HepG2 (cell line): ENCODE measurements at regions not wholly inside any gene's neighbourhood (a gene's known extent, or its start where the extent isn't known, plus 50 kb on each side); places are given as distances from the start of the nearest gene placed in this dataset.
"Not testable (repeated sequence)": the region's sequence is repeated elsewhere in the genome, so short reads cannot be mapped to it uniquely, and the experiment has no call there.

Experiments
- ATAC-seq: fragments of 200-7000 bp; cut with Tn5 transposase; 3 replicates; pipeline ENCODE4 v1.9.1; 2020; ENCODE audit warnings: mild to moderate bottlenecking, moderate library complexity
- BruUV-seq: library from RNA; stranded (reverse); fragments of 400-500 nt; replicated peaks from 2 replicates; lab custom pipeline; 2021; lab: Mats Ljungman, UMichigan
- CTCF ChIA-PET: fragments of 300-600 bp; formaldehyde crosslinking; extraction: SDS; loops from one replicate; lab custom pipeline; 2021; ENCODE audit warnings: low total read pairs, inconsistent platforms, low intra/inter-chr PET ratio; lab: Yijun Ruan, JAX
- POLR2A ChIA-PET: fragments of 350-600 bp; sonication (Branson Sonifier 250); formaldehyde crosslinking; loops from one replicate; lab custom pipeline; 2020; ENCODE audit warnings: antibody characterized with exemption, inconsistent platforms; lab: Yijun Ruan, JAX
- DNase-seq: peaks from one replicate; pipeline ENCODE4 v3.0.0-alpha.2; 2015; ENCODE audit warnings: low spot score
- FAIRE-seq: peaks from 3 replicates; lab custom pipeline; 2011; peaks lifted over from hg19 to GRCh38; lab: Jason Lieb, UNC
- H2AFZ ChIP-seq: one replicate; pipeline ENCODE4 v1.6.1; 2011; ENCODE audit warnings: low read length, inconsistent platforms
- H3K27ac ChIP-seq: fragments of 300-600 bp; 3 replicates; pipeline ENCODE4 v1.8.0; 2011; ENCODE audit warnings: mixed run types, mild to moderate bottlenecking, mixed read lengths, low read length, inconsistent platforms; ENCODE audit not compliant: insufficient read depth; ENCODE audit errors: extremely low read length
- H3K27me3 ChIP-seq, 2 experiments: fragments of 200-600 bp in 1 of 2; 2 replicates in 1 of 2; 3 replicates in 1 of 2; pipeline versions ENCODE4 v1.6.0 to v1.8.0; 2011; ENCODE audit warnings: low read length in 2 of 2, mild to moderate bottlenecking in 2 of 2, moderate library complexity in 2 of 2, inconsistent platforms in 1 of 2; ENCODE audit not compliant: insufficient read depth in 2 of 2, control insufficient read depth in 1 of 2
- H3K36me3 ChIP-seq, 2 experiments: fragments of 200-600 bp in 1 of 2; replicated peaks in 1 of 2; 2 replicates in 1 of 2; 3 replicates in 1 of 2; pipeline versions ENCODE4 v1.5.1 to v1.8.0; 2011; ENCODE audit warnings: low read length in 2 of 2, inconsistent platforms in 1 of 2; ENCODE audit not compliant: insufficient read depth in 2 of 2, control insufficient read depth in 1 of 2
- H3K4me1 ChIP-seq: 2 replicates; pipeline ENCODE4 v1.5.1; 2012; ENCODE audit warnings: low read length, inconsistent platforms; ENCODE audit not compliant: insufficient read depth
- H3K4me2 ChIP-seq: 2 replicates; pipeline ENCODE4 v1.6.0; 2011; ENCODE audit warnings: low read depth, low read length, inconsistent platforms
- H3K4me3 ChIP-seq, 3 experiments: fragments of 200-600 bp in 1 of 3; sonication (generic), shearing (Covaris generic) in 1 of 3; replicated peaks in 1 of 3; 2 replicates each; pipeline ENCODE4 v1.5.1; 2011 to 2016; ENCODE audit warnings: low read length in 3 of 3, inconsistent platforms in 2 of 3, low read depth in 2 of 3, mild to moderate bottlenecking in 2 of 3, control low read depth in 1 of 3, mixed read lengths in 1 of 3; ENCODE audit not compliant: insufficient read depth in 1 of 3
- H3K79me2 ChIP-seq: one replicate; pipeline ENCODE4 v1.6.1; 2011; ENCODE audit warnings: low read length, inconsistent platforms; ENCODE audit not compliant: insufficient read depth
- H3K9ac ChIP-seq: 2 replicates; pipeline ENCODE4 v1.6.0; 2011; ENCODE audit warnings: mild to moderate bottlenecking, low read depth, low read length, inconsistent platforms; ENCODE audit not compliant: insufficient read depth
- H3K9me3 ChIP-seq: 2 replicates; pipeline ENCODE4 v1.5.1; 2012; ENCODE audit warnings: mild to moderate bottlenecking, low read length
- H4K20me1 ChIP-seq: 2 replicates; pipeline ENCODE4 v1.6.0; 2011; ENCODE audit warnings: inconsistent platforms, mild to moderate bottlenecking, low read length, moderate library complexity; ENCODE audit not compliant: insufficient read depth
- ELF3 ChIP-seq: IDR thresholded peaks from 2 replicates; pipeline ENCODE4 v1.6.1; 2016; ENCODE audit warnings: missing genetic modification reagents, missing compliant biosample characterization
- FOXA1 ChIP-seq, 2 experiments: fragments of 450-650 bp in 1 of 2; sonication (generic) in 1 of 2; formaldehyde crosslinking in 1 of 2; IDR thresholded peaks; 2 replicates each; pipeline versions ENCODE4 v1.4.0 to v1.6.1; 2016 to 2020; ENCODE audit warnings: missing genetic modification reagents in 1 of 2
- KDM5B ChIP-seq: sonication (generic); formaldehyde crosslinking; IDR thresholded peaks from 2 replicates; pipeline ENCODE4 v1.4.0; 2020; ENCODE audit warnings: missing genetic modification reagents, mild to moderate bottlenecking, borderline replicate concordance
- SOX13 ChIP-seq, 3 experiments: fragments of 450-650 bp in 1 of 3; sonication (generic) in 1 of 3; formaldehyde crosslinking in 1 of 3; IDR thresholded peaks in 2 of 3; conservative IDR thresholded peaks in 1 of 3; 2 replicates each; pipeline versions ENCODE4 v1.5.0 to v1.6.1; 2016 to 2020; ENCODE audit warnings: antibody characterized with exemption in 1 of 3, mild to moderate bottlenecking in 1 of 3, missing compliant biosample characterization in 1 of 3, missing genetic modification reagents in 1 of 3, moderate library complexity in 1 of 3
- TEAD3 ChIP-seq: optimal IDR thresholded peaks from 2 replicates; pipeline ENCODE3; 2016; ENCODE audit warnings: borderline replicate concordance
- WGBS: methylation state at CpG from one replicate; pipeline ENCODE4 v1.1.6; 2017; ENCODE audit warnings: low lambda C conversion rate; 5-methylcytosine and 5-hydroxymethylcytosine counted together
- in situ Hi-C: cut with HindIII; loops from 2 replicates; pipeline ENCODE4 v1.10.0; 2017; ENCODE audit warnings: low pct_unique_long_range_greater_than_20kb; ENCODE audit not compliant: extremely low pct_ligation_motif_present
- intact Hi-C: fragments of 100-400 bp; cut with micrococcal nuclease; formaldehyde crosslinking; loops from one replicate; pipeline ENCODE4 v1.10.0; 2022; ENCODE audit not compliant: unreplicated experiment
- TF ChIP-seq, protein P1 (sequence below): IDR thresholded peaks from 2 replicates; pipeline ENCODE4 v1.4.0; 2020; ENCODE audit warnings: mild to moderate bottlenecking, missing genetic modification reagents
- TF ChIP-seq, protein P2 (sequence below): IDR thresholded peaks from 2 replicates; pipeline ENCODE4 v1.6.1; 2016; ENCODE audit warnings: low read depth
- TF ChIP-seq, protein P3 (sequence below): sonication (generic); formaldehyde crosslinking; IDR thresholded peaks from 2 replicates; pipeline ENCODE4 v1.9.0; 2022; ENCODE audit warnings: missing genetic modification reagents, mild to moderate bottlenecking, borderline replicate concordance

DNA sequence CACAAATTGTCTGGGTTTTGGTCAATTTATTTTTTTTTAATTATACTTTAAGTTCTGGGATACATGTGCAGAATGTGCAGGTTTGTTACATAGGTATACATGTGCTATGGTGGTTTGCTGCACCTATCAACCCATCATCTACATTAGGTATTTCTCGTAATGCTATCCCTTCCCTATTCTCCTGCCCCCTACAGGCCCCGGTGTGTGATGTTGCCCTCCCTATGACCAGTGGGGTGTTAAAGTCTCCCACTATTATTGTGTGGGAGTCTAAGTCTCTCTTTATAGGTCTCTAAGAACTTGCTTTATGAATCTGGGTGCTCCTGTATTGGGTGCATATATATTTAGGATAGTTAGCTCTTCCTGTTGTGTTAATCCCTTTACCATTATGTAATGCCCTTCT lies 104.4 kb downstream of the HNMT start:
- H4K20me1 ChIP-seq; H3K9me3 ChIP-seq; intact Hi-C loops; H3K4me3 ChIP-seq; FAIRE-seq; H3K4me2 ChIP-seq; H3K36me3 ChIP-seq; CTCF ChIA-PET; H3K9ac ChIP-seq; DNase-seq; ATAC-seq; H3K79me2 ChIP-seq; H3K27ac ChIP-seq; POLR2A ChIA-PET; H2AFZ ChIP-seq; H3K27me3 ChIP-seq; BruUV-seq; in situ Hi-C loops; TF ChIP-seq SOX13 (IDR thresholded peaks at IDR 0.05): not testable (repeated sequence)
- 69% methylated on average over 2 of the region's 2 CpGs for WGBS
- peaks cover 29% of the 10 kb centered on the region for H3K4me1 ChIP-seq
- 0 out of 4 replicates have a peak, but pooled peaks of 1 of the 2 experiments have one; percentile 6 for TF ChIP-seq SOX13 (CRISPR knock-in tag; conservative IDR thresholded peaks at IDR 0.05 in 1 of 2, IDR thresholded peaks at IDR 0.05 in 1 of 2)

DNA sequence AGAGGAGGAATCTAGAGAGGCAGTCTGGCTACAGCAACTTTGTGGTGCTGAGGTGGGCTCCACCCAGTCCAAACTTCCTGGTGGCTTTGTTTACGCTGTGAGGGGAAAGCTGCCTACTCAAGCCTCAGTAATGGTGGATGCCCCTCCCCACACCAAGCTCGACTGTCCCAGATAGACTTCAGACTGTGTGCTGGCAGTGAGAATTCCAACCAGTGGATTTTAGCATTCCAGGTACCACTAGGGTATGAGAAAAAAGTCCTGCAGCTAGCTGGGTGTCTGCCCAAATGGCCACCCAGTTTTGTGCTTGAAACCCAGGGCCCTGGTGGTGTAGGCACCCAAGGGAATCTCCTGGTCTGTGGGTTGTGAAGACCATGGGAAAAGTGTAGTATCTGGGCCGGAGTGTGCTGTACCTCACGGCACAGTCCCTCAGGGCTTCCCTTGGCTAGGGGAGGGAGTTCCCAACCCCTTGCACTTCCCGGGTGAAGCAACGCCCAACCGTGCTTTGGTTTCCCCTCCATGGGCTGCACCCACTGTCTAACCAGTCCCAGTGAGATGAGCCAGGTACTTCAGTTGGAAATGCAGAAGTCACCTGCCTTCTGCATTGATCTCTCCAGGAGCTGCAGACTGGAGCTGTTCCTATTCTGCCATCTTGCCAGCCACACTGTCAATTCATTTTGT lies 106.9 kb downstream of the HNMT start:
- intact Hi-C loops; BruUV-seq; H3K9me3 ChIP-seq; CTCF ChIA-PET; H3K27me3 ChIP-seq; H3K79me2 ChIP-seq; in situ Hi-C loops; FAIRE-seq; H3K9ac ChIP-seq; H3K27ac ChIP-seq; H2AFZ ChIP-seq; H3K36me3 ChIP-seq; H4K20me1 ChIP-seq; H3K4me3 ChIP-seq; TF ChIP-seq FOXA1 (IDR thresholded peaks at IDR 0.05): not testable (repeated sequence)
- peaks cover 29% of the 10 kb centered on the region for H3K4me1 ChIP-seq
- H3K4me2 ChIP-seq, result peak overlapping the region; percentile 46
- DNase-seq, result peak; percentile 49
- POLR2A ChIA-PET, result interaction anchor here (1.1 kb wide), 1 partner anchor 128 kb away, joined by 3 read pairs; no protein-coding TSS in a partner anchor
- ATAC-seq, result peak; percentile 80
- 51% methylated on average over 7 of the region's 7 CpGs for WGBS
- TF ChIP-seq FOXA1 (CRISPR knock-in tag; IDR thresholded peaks at IDR 0.05) (peak; percentile 43; the same call in 1 of the 2 replicates), KDM5B (CRISPR knock-in tag) (peak; percentile 44; the same call in 1 of the 2 replicates), ELF3 (CRISPR knock-in tag) (peak; percentile 39; the same call in 1 of the 2 replicates), TEAD3 (CRISPR knock-in tag) (peak; percentile 21)
- TF ChIP-seq, protein P1, sequence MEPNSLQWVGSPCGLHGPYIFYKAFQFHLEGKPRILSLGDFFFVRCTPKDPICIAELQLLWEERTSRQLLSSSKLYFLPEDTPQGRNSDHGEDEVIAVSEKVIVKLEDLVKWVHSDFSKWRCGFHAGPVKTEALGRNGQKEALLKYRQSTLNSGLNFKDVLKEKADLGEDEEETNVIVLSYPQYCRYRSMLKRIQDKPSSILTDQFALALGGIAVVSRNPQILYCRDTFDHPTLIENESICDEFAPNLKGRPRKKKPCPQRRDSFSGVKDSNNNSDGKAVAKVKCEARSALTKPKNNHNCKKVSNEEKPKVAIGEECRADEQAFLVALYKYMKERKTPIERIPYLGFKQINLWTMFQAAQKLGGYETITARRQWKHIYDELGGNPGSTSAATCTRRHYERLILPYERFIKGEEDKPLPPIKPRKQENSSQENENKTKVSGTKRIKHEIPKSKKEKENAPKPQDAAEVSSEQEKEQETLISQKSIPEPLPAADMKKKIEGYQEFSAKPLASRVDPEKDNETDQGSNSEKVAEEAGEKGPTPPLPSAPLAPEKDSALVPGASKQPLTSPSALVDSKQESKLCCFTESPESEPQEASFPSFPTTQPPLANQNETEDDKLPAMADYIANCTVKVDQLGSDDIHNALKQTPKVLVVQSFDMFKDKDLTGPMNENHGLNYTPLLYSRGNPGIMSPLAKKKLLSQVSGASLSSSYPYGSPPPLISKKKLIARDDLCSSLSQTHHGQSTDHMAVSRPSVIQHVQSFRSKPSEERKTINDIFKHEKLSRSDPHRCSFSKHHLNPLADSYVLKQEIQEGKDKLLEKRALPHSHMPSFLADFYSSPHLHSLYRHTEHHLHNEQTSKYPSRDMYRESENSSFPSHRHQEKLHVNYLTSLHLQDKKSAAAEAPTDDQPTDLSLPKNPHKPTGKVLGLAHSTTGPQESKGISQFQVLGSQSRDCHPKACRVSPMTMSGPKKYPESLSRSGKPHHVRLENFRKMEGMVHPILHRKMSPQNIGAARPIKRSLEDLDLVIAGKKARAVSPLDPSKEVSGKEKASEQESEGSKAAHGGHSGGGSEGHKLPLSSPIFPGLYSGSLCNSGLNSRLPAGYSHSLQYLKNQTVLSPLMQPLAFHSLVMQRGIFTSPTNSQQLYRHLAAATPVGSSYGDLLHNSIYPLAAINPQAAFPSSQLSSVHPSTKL (CRISPR knock-in tag), result 0 out of 2 replicates have a peak, but pooled peaks have one; percentile 11
- TF ChIP-seq, protein P2, sequence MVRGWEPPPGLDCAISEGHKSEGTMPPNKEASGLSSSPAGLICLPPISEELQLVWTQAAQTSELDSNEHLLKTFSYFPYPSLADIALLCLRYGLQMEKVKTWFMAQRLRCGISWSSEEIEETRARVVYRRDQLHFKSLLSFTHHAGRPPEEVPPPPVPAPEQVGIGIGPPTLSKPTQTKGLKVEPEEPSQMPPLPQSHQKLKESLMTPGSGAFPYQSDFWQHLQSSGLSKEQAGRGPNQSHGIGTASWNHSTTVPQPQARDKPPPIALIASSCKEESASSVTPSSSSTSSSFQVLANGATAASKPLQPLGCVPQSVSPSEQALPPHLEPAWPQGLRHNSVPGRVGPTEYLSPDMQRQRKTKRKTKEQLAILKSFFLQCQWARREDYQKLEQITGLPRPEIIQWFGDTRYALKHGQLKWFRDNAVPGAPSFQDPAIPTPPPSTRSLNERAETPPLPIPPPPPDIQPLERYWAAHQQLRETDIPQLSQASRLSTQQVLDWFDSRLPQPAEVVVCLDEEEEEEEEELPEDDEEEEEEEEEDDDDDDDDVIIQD (CRISPR knock-in tag), result 0 out of 2 replicates have a peak, but pooled peaks have one; percentile 15
- TF ChIP-seq, protein P3, sequence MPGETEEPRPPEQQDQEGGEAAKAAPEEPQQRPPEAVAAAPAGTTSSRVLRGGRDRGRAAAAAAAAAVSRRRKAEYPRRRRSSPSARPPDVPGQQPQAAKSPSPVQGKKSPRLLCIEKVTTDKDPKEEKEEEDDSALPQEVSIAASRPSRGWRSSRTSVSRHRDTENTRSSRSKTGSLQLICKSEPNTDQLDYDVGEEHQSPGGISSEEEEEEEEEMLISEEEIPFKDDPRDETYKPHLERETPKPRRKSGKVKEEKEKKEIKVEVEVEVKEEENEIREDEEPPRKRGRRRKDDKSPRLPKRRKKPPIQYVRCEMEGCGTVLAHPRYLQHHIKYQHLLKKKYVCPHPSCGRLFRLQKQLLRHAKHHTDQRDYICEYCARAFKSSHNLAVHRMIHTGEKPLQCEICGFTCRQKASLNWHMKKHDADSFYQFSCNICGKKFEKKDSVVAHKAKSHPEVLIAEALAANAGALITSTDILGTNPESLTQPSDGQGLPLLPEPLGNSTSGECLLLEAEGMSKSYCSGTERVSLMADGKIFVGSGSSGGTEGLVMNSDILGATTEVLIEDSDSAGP (CRISPR knock-in tag), result peak; percentile 26; the same call in 1 of the 2 replicates
